Tibial artery (tissue), 4 donors: ENCODE measurements at regions not wholly inside any gene's neighbourhood (a gene's known extent, or its start where the extent isn't known, plus 50 kb on each side); places are given as distances from the start of the nearest gene placed in this dataset.

Experiments
- DNase-seq, 2 donors: peaks; one replicate each; pipeline ENCODE4 v3.0.0-alpha.2; 2019
- H3K27ac ChIP-seq, 2 donors: fragments of 200-600 bp; sonication (generic) in 1 of 2; 1 replicate in 1 of 2; 2 replicates in 1 of 2; pipeline ENCODE4 v1.5.1; 2018 to 2019; ENCODE audit warnings: mild to moderate bottlenecking in 1 of 2
- H3K27me3 ChIP-seq, 2 donors: fragments of 200-600 bp; sonication (generic) in 1 of 2; one replicate each; pipeline versions ENCODE4 v1.5.1 to v1.6.0; 2016 to 2019
- H3K36me3 ChIP-seq, 3 donors: fragments of 200-600 bp; sonication (generic) in 2 of 3; one replicate each; pipeline ENCODE4 v1.5.1; 2016 to 2019; ENCODE audit warnings: mild to moderate bottlenecking in 2 of 3
- H3K4me1 ChIP-seq, 4 donors: fragments of 200-600 bp; sonication (generic) in 2 of 4; 1 replicate in 3 of 4; 2 replicates in 1 of 4; pipeline ENCODE4 v1.5.1; 2016 to 2019
- H3K4me3 ChIP-seq, 2 donors: fragments of 200-600 bp; sonication (generic) in 1 of 2; 1 replicate in 1 of 2; 2 replicates in 1 of 2; pipeline ENCODE4 v1.5.1; 2018 to 2019; ENCODE audit warnings: mild to moderate bottlenecking in 2 of 2
- H3K9me3 ChIP-seq, 3 donors: fragments of 200-600 bp; sonication (generic) in 1 of 3; one replicate each; pipeline ENCODE4 v1.5.1; 2016 to 2019
- intact Hi-C: fragments of 100-400 bp; cut with DNase I; formaldehyde crosslinking; loops from one replicate; pipeline ENCODE4 v1.15.0; 2023; ENCODE audit warnings: low total_unique reads
- TF ChIP-seq, protein P1 (sequence below), 2 experiments: fragments of 200-600 bp in 1 of 2; fragments of 450-650 bp in 1 of 2; IDR thresholded peaks; one replicate each; pipeline ENCODE4 v1.5.1; 2017 to 2019; ENCODE audit warnings: antibody characterized with exemption in 2 of 2, mild to moderate bottlenecking in 1 of 2, moderate library complexity in 1 of 2

DNA sequence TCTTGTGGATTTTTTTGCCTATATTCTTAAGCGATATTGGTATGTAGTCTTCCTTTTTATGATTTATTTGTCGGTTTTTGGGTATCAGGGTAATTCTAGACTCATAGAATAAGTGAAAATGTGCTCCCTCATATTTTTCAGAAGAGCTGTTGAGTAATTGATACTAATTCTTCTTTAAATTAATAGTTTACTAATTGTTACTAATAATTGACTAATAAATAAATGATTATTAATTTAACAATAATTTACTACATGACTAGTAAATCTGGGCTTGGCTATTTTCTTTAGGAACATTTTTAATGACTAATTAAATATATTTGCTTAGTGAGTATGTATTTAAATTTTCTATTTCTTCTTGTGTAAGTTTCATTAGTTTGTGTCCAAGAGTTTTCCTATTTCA lies 325.0 kb downstream of the ADCYAP1 start:
- H3K9me3 ChIP-seq = peaks cover 0 to 16% (median 8%) of the 10 kb centered on the region in 3 donors
- no peak for DNase-seq
- intact Hi-C loops = no loop called here
- no peaks in the 10 kb centered on the region for H3K4me1 ChIP-seq
- TF ChIP-seq, protein P1, sequence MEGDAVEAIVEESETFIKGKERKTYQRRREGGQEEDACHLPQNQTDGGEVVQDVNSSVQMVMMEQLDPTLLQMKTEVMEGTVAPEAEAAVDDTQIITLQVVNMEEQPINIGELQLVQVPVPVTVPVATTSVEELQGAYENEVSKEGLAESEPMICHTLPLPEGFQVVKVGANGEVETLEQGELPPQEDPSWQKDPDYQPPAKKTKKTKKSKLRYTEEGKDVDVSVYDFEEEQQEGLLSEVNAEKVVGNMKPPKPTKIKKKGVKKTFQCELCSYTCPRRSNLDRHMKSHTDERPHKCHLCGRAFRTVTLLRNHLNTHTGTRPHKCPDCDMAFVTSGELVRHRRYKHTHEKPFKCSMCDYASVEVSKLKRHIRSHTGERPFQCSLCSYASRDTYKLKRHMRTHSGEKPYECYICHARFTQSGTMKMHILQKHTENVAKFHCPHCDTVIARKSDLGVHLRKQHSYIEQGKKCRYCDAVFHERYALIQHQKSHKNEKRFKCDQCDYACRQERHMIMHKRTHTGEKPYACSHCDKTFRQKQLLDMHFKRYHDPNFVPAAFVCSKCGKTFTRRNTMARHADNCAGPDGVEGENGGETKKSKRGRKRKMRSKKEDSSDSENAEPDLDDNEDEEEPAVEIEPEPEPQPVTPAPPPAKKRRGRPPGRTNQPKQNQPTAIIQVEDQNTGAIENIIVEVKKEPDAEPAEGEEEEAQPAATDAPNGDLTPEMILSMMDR (IDR thresholded peaks at IDR 0.05) = no peak
- H3K4me3 ChIP-seq = no peak overlapping the region
- no peak overlapping the region for H3K27ac ChIP-seq
- no peaks in the 10 kb centered on the region for H3K27me3 ChIP-seq
- H3K36me3 ChIP-seq = no peaks in the 10 kb centered on the region

DNA sequence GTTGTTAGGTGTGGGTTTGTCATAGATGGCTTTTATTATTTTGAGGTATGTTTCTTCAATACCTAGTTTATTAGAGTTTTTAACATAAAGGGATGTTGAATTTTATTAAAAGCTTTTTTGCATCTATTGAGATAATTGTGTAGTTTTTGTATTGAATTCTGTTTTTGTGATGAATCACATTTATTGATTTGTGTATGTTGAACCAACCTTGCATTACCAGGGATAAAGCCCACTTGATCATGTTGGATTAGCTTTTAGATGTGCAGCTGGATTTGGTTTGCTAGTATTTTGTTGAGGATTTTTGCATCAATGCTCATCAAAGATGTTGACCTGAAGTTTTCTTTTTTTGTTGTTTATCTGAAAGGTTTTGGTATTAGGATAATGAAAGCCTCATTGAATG lies 328.2 kb downstream of the ADCYAP1 start:
- peaks cover 0 to 17% (median 15%) of the 10 kb centered on the region in 3 donors for H3K9me3 ChIP-seq
- no peak for DNase-seq

DNA sequence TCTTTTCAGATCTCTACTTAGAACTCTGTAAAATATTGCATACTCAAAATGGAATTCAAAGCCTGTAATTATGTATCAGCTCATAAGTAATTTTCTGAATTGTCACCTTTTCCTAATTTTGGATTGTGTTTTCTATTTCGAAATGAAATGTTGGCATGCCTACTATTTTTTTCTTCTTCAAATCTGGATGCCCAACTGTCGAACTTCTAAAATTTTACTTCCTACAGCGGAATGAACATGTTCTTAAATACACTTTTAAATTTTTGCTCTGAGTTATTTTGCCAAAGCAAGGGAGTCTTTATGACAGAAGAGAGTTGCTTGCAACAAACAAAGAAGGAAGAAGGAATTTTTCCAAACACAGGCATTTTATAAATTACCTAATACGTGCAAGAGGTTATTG lies 336.0 kb downstream of the ADCYAP1 start:
- intact Hi-C loops = no loop called here
- Histone ChIP-seq H3K9me3 (no peaks in the 10 kb centered on the region), H3K4me1 (no peaks in the 10 kb centered on the region), H3K27ac (no peak overlapping the region), H3K4me3 (no peak overlapping the region), H3K27me3 (no peaks in the 10 kb centered on the region), H3K36me3 (no peaks in the 10 kb centered on the region)
- no peak for DNase-seq
- TF ChIP-seq, protein P1 (IDR thresholded peaks at IDR 0.05) = no peak

More for the DNA sequence above, 328.2 kb downstream of the ADCYAP1 start:
- Histone ChIP-seq H3K27ac (no peak overlapping the region), H3K27me3 (no peaks in the 10 kb centered on the region), H3K4me1 (no peaks in the 10 kb centered on the region), H3K36me3 (no peaks in the 10 kb centered on the region), H3K4me3 (no peak overlapping the region)
- intact Hi-C loops = no loop called here
- TF ChIP-seq, protein P1 (IDR thresholded peaks at IDR 0.05) = no peak

DNA sequence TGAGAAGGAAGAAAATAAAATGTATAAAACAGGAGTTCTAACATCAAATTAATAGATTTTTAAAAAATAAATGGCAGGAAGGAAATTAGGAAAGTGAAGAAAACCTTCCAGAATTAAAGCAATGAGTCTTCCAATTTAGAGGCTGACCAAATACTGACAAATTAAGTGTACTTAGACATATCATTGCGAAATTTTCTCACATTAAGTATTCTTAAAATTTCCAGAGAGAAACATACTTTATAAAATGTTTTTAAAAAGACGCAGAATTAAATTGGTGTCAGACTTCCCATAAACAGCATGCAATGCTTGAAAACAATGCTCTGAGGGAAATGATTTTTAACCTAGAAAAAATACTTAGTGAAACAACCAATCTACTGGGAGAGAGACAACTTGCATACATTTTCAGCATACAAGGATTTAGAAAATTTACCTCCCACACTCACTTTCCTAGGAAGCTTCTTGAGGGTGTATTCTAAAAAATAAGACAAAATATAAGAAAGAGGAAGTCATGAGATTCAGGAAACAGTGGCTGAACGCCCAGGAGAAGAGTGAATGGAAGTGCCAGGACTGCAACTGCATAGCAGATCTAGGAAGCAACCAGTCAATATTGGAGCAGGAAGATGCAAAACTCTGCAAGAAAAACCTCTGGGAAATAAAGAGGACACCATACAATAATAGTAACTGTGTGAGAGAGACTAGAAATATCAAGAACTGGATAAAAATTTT lies 339.9 kb downstream of the ADCYAP1 start:
- no peak for DNase-seq
- intact Hi-C loops = no loop called here
- Histone ChIP-seq H3K27me3 (no peaks in the 10 kb centered on the region), H3K27ac (no peak overlapping the region), H3K4me1 (no peaks in the 10 kb centered on the region), H3K4me3 (no peak overlapping the region), H3K36me3 (no peaks in the 10 kb centered on the region), H3K9me3 (no peaks in the 10 kb centered on the region)
- TF ChIP-seq, protein P1 (IDR thresholded peaks at IDR 0.05) = no peak

DNA sequence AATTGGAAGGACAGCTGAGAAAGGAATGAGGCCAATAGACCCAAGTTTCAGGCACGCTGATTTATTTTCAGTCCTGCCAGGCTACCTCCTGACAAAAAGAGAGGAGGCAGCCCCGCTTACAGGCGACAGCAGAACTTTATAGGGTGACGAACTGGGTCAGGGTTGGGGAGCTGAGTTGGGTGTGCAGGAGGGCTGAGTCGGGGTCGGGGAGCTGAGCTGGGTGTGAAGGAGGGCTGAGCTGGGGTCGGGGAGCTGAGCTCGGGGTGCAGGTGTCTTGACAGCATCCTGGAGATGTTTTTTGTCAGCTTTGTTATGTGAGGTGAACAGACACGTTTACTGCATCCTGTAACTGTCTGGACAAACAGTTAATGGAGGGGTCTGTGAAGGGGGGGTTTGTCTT lies 342.2 kb downstream of the ADCYAP1 start:
- H3K4me1 ChIP-seq = no peaks in the 10 kb centered on the region
- H3K27ac ChIP-seq = no peak overlapping the region

More for the DNA sequence above, 342.2 kb downstream of the ADCYAP1 start:
- Histone ChIP-seq H3K27me3 (no peaks in the 10 kb centered on the region), H3K9me3 (no peaks in the 10 kb centered on the region), H3K36me3 (no peaks in the 10 kb centered on the region), H3K4me3 (no peak overlapping the region)
- intact Hi-C loops = no loop called here
- DNase-seq = no peak
- TF ChIP-seq, protein P1 (IDR thresholded peaks at IDR 0.05) = no peak
